Muscle of arm (tissue), 1 donor: ENCODE measurements at regions not wholly inside any gene's neighbourhood (a gene's known extent, or its start where the extent isn't known, plus 50 kb on each side); places are given as distances from the start of the nearest gene placed in this dataset.

Experiments
- DNase-seq: peaks from one replicate; pipeline ENCODE4 v3.0.0-alpha.2; 2013

- no peak for DNase-seq
Measured at GRCh38 chr2:106629981-106630380, 142.8 kb downstream of the CD8B2 start.

DNA sequence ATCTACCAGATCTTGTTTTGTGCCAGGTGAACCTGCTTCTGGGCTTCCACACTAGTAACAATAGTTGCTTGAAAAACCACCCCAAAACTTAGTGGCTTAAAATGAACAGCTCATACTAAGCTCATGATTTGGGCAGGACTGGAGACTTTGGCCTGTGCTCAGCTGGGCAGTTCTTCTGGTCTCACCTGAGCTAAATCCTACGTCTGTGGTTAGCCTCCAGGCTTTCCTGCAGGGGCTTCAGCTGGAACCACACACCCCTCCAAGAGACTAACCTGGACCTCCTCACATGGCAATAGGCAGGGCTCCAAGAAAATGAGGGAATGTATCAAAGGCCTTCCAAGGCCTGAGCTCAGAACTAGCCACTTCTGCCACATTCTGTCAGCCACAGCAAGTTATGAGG, 144.1 kb downstream of the CD8B2 start:
- no peak for DNase-seq

GRCh38 chr2:106638043-106638442, 150.9 kb downstream of the CD8B2 start:
- peak; percentile 35 for DNase-seq

- no peak for DNase-seq
Measured at GRCh38 chr2:106638580-106638979, 151.4 kb downstream of the CD8B2 start.

GRCh38 chr2:106642679-106643078, 155.5 kb downstream of the CD8B2 start:
- DNase-seq: no peak

- no peak for DNase-seq
Measured at GRCh38 chr2:106644623-106645022, 157.5 kb downstream of the CD8B2 start.

- DNase-seq: no peak
Measured at GRCh38 chr2:106646605-106647004, 159.4 kb downstream of the CD8B2 start.

GRCh38 chr2:106649306-106649705, 162.1 kb downstream of the CD8B2 start:
- no peak for DNase-seq

- DNase-seq: no peak
Measured at GRCh38 chr2:106653465-106653864, 166.3 kb downstream of the CD8B2 start.

DNA sequence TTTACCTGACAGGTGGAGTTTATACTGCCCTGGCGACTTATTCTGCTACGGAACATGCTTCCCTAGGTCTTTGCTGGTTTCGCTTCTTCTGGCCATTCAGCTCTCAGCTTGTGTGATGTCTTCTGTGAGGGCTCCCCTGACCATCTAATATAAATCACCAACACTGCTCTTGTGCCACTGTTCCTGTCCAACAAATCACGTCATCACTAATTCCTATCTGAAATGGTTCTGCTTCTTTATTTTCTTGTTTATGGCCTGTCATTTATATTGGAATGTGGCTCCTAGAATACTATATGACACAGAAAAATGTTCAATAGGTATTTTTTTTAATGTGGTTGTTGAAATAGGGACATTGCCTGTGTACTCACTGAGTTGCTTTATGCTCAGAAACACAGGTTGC, 171.5 kb downstream of the CD8B2 start:
- DNase-seq: no peak

- DNase-seq: no peak
Measured at GRCh38 chr2:106664669-106665068, 177.5 kb downstream of the CD8B2 start.

DNA sequence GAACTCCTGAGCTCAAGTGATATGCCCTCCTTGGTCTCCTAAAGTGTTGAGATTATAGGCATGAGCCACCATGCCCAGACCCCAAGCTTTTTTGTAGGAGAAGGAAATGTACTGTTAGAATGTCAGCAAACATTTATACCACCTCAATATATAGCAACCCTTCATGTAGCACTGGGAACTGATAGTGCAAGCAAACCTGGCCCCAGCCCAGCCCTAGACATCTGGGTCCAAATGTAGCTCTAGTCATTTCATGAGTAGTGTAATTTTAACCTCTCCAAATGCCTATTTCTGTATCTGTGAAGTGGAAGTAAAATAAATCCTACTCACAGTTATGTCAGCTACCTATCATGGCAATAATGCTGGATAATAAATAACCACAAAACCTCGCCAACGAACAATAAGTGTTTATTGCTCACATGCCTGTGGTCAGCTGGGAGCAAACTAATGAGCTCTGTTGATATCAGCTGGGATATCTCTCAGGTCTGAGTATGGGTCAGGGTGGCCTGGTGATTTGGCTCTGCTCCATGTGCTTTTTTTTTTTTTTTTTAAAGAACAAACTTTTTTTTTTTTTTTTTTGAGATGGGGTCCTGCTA, 180.4 kb downstream of the CD8B2 start:
- DNase-seq: no peak

GRCh38 chr2:106685180-106685897, 198.2 kb downstream of the CD8B2 start:
- DNase-seq: no peak

GRCh38 chr2:106686814-106687213, 199.2 kb downstream of the ST6GAL2 start:
- no peak for DNase-seq

- DNase-seq: no peak
Measured at GRCh38 chr2:106694964-106695470, 190.9 kb downstream of the ST6GAL2 start.

DNA sequence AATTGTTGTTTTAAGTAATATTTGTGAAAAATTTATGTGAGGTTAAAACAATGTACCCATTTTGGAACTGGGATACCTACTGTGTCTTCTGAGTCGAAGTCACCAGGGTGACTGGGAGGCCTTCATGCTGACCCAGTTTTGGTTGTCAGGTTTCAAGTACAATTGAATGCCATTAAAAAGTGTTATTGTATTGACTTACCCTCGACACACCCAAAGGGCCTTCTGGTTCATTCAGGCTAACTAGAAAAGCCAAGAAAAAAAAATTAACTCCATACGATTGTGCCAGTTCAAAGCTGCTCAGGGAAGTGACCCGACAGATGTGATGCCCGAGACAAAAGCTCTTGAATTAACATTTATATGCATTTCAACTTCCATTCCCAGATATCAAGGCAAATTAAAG, 190.0 kb downstream of the ST6GAL2 start:
- no peak for DNase-seq

- DNase-seq: no peak
Measured at GRCh38 chr2:106700616-106701015, 185.4 kb downstream of the ST6GAL2 start.

DNA sequence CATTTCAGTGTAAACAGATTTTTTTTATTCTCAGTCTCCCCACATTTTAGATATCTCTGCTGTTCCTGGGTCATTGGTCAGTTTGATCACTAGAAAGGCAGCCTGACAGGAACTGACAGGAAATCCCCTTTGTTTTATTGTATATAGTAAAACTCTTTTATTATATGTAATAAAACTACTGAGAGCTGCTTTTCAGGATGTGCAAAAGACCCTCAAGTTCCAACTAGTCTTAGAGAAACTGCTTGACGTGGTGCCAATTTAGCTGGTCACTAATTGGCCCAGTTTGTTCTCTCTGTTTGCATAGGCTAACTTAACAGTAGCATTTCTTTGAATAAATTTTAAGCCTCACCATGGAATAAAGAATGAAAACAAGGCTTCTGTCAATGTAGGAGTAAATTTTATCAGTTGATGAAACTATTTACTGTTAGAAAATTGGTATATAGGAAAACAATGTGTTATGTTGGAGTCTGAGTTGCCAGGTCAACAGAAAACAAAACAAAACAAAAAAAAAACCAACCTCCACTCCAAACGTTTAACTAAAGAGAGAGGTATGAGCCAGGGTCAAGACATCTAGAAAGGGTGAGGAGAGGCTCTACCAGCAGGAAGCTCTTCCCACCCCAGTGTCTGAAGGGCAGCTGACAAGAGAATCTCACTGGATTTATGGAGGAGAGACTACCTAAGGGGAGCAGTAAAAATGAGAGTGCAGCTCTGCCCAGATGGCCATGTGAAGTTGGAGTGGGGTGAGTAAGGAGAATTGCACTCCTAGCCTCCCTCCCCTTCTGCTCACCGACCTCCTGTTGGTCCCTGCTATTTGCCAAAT, 184.6 kb downstream of the ST6GAL2 start:
- DNase-seq: no peak

GRCh38 chr2:106703161-106703560, 182.8 kb downstream of the ST6GAL2 start:
- DNase-seq: no peak

- no peak for DNase-seq
Measured at GRCh38 chr2:106704798-106705197, 181.2 kb downstream of the ST6GAL2 start.

- no peak for DNase-seq
Measured at GRCh38 chr2:106705877-106706276, 180.1 kb downstream of the ST6GAL2 start.

GRCh38 chr2:106706283-106706682, 179.7 kb downstream of the ST6GAL2 start:
- no peak for DNase-seq

- DNase-seq: no peak
Measured at GRCh38 chr2:106708209-106708608, 177.8 kb downstream of the ST6GAL2 start.
